WERI-Rb-1 (cell line): ENCODE measurements at regions not wholly inside any gene's neighbourhood (a gene's known extent, or its start where the extent isn't known, plus 50 kb on each side); places are given as distances from the start of the nearest gene placed in this dataset.

Experiments used
- DNase-seq: peaks from one replicate; pipeline ENCODE4 v3.0.0-alpha.2; 2020
- H3K27ac ChIP-seq: fragments of 250-450 bp; sonication (Bioruptor Pico); 2 replicates; pipeline ENCODE4 v1.5.1; 2020; ENCODE audit warnings: mild to moderate bottlenecking, moderate library complexity
- H3K27me3 ChIP-seq: fragments of 250-450 bp; sonication (Bioruptor Pico); 2 replicates; pipeline ENCODE4 v1.5.1; 2021; ENCODE audit warnings: mild to moderate bottlenecking, low read depth, moderate library complexity; ENCODE audit not compliant: insufficient read depth, severe bottlenecking
- H3K36me3 ChIP-seq: fragments of 250-450 bp; sonication (Bioruptor Pico); 2 replicates; pipeline ENCODE4 v1.5.1; 2020; ENCODE audit warnings: mild to moderate bottlenecking, moderate library complexity
- H3K4me3 ChIP-seq: 2 replicates; pipeline ENCODE4 v1.5.1; 2011; ENCODE audit warnings: low read depth, mild to moderate bottlenecking, control low read depth, low read length
- H3K9me3 ChIP-seq: fragments of 250-450 bp; sonication (Bioruptor Pico); 2 replicates; pipeline ENCODE4 v1.5.1; 2021; ENCODE audit warnings: mild to moderate bottlenecking, moderate library complexity; ENCODE audit not compliant: severe bottlenecking
- CTCF ChIP-seq: IDR thresholded peaks from 2 replicates; pipeline ENCODE4 v1.5.1; 2011; ENCODE audit warnings: low read depth, mild to moderate bottlenecking, control low read depth, inconsistent platforms, low read length

GRCh38 chr19:27795369-27795768 lies 1417.6 kb downstream of the UQCRFS1 start:
- no peak for TF ChIP-seq CTCF
- no peaks in the 10 kb centered on the region for H3K9me3 ChIP-seq
- H3K27ac ChIP-seq: no peak overlapping the region
- no peak overlapping the region for H3K4me3 ChIP-seq
- no peaks in the 10 kb centered on the region for H3K27me3 ChIP-seq
- no peak for DNase-seq
- peaks cover 23% of the 10 kb centered on the region for H3K36me3 ChIP-seq

GRCh38 chr19:27794494-27795042 lies 1418.4 kb downstream of the UQCRFS1 start:
- Histone ChIP-seq H3K36me3 (peaks cover 23% of the 10 kb centered on the region), H3K27ac (peak overlapping the region; percentile 93), H3K27me3 (no peaks in the 10 kb centered on the region), H3K9me3 (no peaks in the 10 kb centered on the region), H3K4me3 (peak overlapping the region; percentile 75)
- TF ChIP-seq CTCF: no peak
- DNase-seq: no peak

- Histone ChIP-seq H3K4me3 (peak overlapping the region; percentile 75), H3K27ac (peak overlapping the region; percentile 93), H3K9me3 (no peaks in the 10 kb centered on the region), H3K27me3 (no peaks in the 10 kb centered on the region), H3K36me3 (peaks cover 23% of the 10 kb centered on the region)
- peak; percentile 96 for DNase-seq
- TF ChIP-seq CTCF: no peak
Measured at GRCh38 chr19:27793644-27794493, 1419.1 kb downstream of the UQCRFS1 start.

GRCh38 chr19:27793128-27793643 lies 1419.8 kb downstream of the UQCRFS1 start:
- peak; percentile 89 for DNase-seq
- no peak for TF ChIP-seq CTCF
- peak overlapping the region; percentile 75 for H3K4me3 ChIP-seq
- no peaks in the 10 kb centered on the region for H3K27me3 ChIP-seq
- H3K36me3 ChIP-seq: peaks cover 23% of the 10 kb centered on the region
- peak overlapping the region; percentile 93 for H3K27ac ChIP-seq
- no peaks in the 10 kb centered on the region for H3K9me3 ChIP-seq

GRCh38 chr19:27792576-27793127 lies 1420.3 kb downstream of the UQCRFS1 start:
- no peaks in the 10 kb centered on the region for H3K27me3 ChIP-seq
- no peaks in the 10 kb centered on the region for H3K9me3 ChIP-seq
- no peak for DNase-seq
- no peak for TF ChIP-seq CTCF
- H3K27ac ChIP-seq: peak overlapping the region; percentile 93
- peak overlapping the region; percentile 75 for H3K4me3 ChIP-seq
- H3K36me3 ChIP-seq: peaks cover 23% of the 10 kb centered on the region
